HG03066 (cell line): ENCODE measurements at regions not wholly inside any gene's neighbourhood (a gene's known extent, or its start where the extent isn't known, plus 50 kb on each side); places are given as distances from the start of the nearest gene placed in this dataset.

Experiments
- ATAC-seq: cut with Tn5 transposase; IDR thresholded peaks from one replicate; pipeline ENCODE4 v1.9.1; 2021; ENCODE audit warnings: low read depth; ENCODE audit not compliant: unreplicated experiment

- no peak for ATAC-seq
These were observed 281.5 kb downstream of the HTR1B start for GRCh38 chr6:77181749-77182148.

GRCh38 chr6:77180326-77180725 lies 283.0 kb downstream of the HTR1B start:
- no peak for ATAC-seq

DNA sequence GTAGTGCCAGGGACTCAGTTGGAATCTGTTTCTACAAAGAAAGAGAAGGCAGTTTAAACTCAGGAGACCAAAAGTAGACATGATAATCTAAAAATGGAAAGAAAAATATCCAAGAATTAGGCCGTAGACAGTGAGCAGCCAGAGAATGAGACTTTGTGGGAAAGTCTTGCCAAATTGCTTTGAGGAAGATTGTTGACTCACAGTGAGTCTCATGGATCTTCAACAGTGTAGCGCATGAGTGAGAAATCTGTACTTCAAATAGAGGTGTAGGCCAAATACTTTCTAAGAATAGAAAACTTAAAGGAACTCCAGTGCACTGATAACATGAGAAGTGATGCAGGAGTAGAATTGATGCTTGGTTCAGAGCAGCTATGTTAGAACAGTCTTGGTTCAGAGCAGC lies 284.5 kb downstream of the HTR1B start:
- ATAC-seq = no peak

DNA sequence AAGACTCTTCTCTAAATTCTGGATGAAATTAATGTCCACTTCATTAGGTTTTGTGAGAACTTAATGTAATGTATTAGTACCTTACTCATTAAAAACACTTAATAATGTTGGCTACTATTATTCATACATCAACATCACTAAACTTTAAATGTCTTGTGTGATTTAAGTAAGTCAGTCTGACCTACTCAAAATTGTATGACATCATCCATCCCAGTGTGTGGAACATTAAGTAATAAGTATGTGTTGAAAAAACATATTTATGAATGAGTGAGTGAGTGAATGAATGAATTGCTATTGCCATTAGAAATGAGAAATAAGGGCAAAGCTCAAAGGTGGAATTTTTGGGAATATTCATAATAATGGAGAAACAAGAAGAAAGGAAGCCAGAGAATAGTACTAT lies 285.8 kb downstream of the HTR1B start:
- ATAC-seq = no peak

DNA sequence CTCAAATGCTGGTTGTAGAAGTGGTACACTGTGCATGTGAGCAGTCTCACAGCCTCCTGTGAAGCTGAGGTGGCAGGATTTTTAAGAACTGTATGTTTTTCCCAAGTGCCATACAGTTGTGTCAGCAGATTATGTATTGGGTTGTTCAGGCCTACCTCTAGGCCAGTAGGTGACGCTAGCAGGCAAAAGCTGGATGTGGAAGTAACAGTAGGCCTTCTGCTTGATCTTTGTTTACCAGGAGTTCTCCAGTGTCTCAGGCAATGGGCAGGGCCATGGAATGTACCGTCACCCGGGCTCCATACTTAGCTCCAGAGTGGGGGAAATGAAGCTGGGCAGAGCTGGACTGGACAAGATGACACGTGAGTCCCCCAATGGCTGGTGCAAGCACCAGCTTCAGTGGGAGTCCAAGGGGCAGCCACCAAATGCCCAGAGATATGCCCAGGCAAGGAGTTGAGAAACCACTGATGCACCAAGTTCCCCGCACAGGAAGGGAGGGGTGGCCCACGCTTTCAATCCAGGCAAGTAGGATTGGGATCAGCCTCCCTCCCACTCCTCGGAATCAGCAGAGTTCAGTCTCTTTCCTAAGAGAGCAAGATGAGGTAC lies 289.7 kb downstream of the HTR1B start:
- ATAC-seq = no peak

GRCh38 chr6:77172578-77172977 lies 290.7 kb downstream of the HTR1B start:
- ATAC-seq = no peak

GRCh38 chr6:77159730-77160129 lies 303.6 kb downstream of the HTR1B start:
- ATAC-seq = no peak

GRCh38 chr6:77151241-77151640 lies 312.1 kb downstream of the HTR1B start:
- no peak for ATAC-seq

DNA sequence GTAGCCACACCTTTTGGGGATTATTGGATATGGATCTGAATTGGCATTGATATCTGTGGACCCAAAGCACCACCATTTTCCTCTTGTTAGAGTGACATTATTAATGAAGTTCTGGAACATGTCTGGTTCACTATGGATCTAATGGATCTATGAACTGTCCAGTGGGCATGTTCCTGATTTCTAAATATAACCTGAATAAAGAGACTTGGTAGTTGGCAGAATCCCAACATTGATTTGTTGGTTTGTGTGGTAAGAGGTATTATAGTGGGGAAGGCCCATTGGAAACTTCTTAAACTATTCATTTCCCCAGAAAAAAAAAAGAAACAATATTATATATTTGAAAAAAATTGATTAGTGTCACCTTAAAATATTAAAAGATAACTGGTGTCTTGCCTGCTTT lies 312.6 kb downstream of the HTR1B start:
- no peak for ATAC-seq

DNA sequence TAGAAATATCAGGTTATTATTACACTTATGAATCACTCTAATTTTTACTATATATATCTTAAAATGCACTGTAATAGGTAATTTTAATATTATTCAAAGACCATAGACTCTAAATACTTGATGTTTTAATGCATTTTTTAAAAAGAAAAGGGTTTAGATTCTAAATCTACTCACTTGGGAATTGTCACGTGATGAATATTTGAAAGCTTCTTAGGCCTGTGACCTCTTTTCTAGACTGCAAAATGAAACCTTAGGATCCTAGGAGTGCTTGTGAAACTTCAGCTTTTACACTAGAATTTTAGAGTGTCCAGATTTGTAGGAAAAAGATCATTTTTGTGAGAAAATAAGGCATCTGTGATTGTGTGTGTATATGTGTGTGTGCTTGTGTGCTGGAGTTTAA lies 318.0 kb downstream of the HTR1B start:
- ATAC-seq = no peak

DNA sequence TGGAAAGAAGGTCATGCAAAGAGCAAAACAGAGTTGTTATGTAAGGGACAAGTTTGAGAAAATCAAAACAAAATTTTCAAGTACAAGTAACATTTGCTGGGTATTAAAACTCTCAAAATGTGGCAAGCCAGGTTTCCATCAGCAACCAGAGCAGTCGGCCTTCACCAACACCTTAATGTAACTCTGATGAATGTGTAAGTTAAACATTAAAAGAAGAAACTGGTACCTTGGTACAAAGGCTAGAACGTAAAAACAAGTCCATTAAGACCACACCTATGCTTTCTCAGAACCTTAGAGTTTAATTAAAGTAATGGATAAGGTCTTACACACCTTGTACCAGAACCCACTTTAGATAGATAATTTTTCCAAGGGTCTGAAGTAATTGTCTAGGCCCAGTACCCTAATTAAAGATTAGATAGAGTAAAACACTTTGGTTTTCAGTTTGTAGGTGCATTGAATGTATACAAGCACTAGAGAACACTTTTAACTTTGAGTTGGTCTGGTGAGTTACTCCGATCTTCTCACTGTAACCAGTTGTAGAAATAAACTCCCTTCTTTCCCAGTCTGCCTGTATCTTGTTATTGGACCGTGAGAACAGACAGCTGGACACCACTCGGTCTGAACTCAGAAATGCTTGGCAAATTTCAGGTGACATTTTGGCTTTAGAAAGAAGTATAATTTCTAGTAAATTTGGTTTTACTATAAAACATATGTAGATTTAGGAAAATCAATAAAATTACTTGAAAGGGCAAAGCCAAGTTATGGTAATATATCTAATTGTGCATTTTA lies 319.4 kb downstream of the HTR1B start:
- ATAC-seq = no peak

GRCh38 chr6:77136086-77136485 lies 327.2 kb downstream of the HTR1B start:
- no peak for ATAC-seq

DNA sequence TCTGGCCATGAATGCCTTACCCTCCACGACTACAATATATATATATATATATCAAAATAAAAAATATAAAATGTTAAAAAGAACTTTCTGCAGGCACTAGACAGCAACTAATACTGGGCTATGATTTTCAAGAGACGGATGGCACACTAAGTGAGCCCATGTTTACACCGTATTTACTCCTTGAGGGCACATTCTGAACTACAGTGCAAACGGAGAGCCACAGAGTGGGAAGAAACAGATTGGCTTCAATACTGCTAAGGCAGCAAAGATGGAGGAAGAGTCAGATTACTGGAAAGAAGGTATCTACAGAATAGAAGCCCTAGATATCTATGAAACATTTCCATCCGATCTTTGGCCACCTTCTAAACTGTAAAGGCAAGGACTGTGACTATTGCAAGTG lies 330.3 kb downstream of the HTR1B start:
- ATAC-seq = no peak

DNA sequence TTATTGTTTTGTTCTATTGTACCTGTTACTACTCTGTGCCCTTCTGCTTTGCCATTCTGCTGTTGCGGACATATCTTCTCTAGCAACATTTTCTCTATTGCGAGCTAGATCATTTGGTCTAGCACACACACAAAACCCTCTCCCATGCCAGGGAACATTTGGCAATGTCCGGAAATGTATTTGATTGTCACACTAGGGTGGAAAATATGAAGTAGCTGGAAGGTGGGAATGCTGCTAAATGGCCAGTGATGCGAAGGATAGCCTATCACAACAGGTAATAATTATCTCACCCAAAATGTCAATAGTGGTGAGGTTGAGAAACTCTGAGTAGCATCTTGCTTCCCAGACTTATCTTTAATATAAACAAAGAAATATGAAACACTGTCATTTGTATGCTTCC lies 331.9 kb downstream of the HTR1B start:
- no peak for ATAC-seq

- ATAC-seq = no peak
These were observed 338.7 kb downstream of the HTR1B start for GRCh38 chr6:77124604-77125003.

DNA sequence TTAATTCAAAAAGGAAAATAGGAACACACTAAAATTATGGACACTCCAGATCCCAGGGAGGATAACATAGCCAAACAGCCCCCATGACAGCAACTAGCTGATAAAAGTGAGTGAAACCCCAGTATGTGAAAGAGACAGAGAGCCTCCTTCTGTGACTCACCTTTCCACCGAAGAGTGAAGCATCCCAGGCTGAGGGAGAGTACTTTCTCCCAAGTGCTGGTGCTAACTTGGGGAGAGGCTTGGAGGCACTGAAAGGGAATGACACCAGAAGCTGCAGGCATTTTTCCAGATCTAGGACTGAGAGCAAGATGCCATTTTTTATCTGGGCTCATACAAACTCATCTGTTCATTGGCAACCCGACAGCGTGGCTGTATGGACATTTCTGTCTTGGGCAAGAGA lies 339.8 kb downstream of the HTR1B start:
- ATAC-seq = no peak

DNA sequence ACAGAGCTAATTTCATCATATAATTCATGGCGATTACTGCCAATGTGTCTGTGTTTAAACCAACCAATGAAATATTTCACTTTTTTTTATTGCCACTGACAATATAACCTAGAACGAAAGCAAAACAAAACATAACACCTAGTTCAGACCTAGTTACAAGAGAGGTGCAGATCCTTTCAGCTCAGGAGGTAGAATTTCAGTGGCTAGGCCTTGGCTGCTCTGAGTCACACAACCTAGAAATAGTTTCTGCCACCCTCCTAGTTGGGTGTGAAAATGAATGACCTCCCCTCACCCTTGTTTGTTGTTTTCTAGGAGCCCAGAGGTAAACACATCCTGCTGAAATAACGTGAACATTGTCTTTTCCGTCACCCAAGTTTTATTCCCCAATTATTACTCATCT lies 356.3 kb downstream of the HTR1B start:
- ATAC-seq = no peak

GRCh38 chr6:77105091-77105490 lies 358.2 kb downstream of the HTR1B start:
- no peak for ATAC-seq

- ATAC-seq = no peak
These were observed 365.4 kb downstream of the HTR1B start for GRCh38 chr6:77097940-77098339.

DNA sequence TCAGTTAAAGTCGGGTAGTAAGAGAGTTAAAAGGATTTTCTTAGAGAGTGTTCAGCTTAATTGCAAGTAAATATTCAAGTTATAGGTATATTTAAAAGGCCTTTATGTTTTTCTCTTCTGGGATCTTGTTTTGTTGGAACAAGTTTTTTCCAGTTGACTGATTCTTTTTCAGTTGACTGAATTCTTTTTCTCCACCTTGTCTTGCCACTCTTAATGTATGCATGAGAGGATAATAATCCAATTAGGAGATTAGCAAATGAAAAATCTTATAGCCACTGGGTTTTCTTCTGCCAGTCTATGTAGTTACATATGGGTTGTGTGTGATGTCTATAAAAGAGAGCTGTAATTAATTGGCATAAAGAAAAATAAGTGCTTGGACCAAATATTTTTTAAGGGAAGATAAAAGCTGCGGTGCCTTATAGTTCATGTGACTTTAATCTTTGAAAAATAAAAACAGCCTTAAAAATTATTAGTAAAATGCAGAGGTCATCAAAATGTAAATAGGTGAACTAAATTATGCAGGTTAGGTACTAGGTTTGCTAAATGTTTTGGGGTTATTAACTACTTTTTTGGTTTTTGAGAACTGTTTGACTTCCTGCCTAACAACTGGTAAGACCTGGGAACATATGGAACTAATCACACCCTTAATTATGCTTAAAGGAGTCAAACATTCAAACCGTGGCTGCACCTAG lies 367.2 kb downstream of the HTR1B start:
- no peak for ATAC-seq

- no peak for ATAC-seq
These were observed 368.5 kb downstream of the HTR1B start for GRCh38 chr6:77094821-77095220.

DNA sequence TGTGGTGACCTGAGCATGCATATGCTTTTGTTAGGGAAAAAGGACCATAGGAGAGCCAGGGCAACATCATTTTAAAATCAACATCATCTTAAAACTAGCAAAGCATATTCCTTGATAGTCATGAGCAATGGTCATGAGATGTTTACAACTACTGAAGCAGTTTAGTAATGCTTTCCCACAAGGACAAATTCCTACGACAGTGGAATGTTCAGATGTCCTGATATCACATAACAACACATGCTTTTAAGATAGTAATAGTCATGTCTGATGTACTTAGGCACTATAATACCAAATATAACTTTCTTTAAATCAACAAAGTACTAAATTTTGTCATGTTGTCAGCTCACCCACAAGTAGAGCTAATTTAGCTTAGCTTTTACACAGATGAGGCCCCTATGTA lies 370.3 kb downstream of the HTR1B start:
- ATAC-seq = no peak
